ENCODE measurements at regions not wholly inside any gene's neighbourhood (a gene's known extent, or its start where the extent isn't known, plus 50 kb on each side); places are given as distances from the start of the nearest gene placed in this dataset.
"Not testable (repeated sequence)": the region's sequence is repeated elsewhere in the genome, so short reads cannot be mapped to it uniquely, and the experiment has no call there.

DNA sequence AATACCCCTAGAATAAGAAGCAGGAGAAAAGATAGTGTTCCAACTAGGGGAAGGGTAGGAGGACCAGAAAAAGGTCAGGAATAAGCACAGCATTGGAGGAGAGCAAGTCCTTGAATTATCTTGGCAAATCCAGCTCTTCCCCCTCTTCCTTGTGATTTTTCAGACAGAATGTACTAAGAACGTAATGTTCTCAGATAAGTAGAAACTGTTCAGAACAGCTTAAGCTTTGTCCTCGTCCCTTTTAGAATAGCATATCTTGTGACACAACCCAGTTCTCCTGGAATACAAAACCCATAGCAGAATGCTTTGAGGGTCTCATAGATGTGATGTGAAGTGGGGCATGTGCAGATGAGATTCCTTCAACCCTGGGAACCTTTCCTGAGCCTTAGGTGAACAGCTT is 97.4 kb downstream of the EMB start:
- no peak for DNase-seq

GRCh38 chr5:50340757-50341156 is 100.3 kb downstream of the EMB start:
- no peak for DNase-seq

- DNase-seq: not testable (repeated sequence)
Measured at GRCh38 chr5:50330633-50331032, 110.5 kb downstream of the EMB start.

DNA sequence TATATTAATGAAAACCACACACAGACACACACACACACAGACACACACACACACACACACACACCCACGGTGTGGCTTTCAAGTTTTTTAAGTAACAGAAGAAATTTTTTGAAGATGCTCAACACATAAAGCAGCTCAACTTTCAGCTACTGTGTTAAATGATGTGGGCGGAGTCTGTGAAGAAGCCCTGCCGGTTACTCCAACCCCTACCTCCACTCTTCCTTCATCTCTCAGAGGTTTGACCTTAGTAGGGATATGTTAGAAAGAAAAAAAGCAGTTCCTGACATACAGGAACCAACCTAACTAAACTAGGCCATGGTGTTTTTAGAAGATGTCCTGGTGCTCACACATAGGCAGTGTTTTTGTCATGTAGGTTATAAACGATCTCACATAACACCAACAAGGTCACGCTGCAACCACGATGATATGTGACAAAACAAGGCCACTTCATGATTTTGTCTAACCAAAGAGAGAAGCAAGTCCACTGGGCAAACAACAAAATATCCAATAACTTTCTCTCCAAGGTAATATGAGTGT is 112.8 kb downstream of the EMB start:
- DNase-seq: no peak

DNA sequence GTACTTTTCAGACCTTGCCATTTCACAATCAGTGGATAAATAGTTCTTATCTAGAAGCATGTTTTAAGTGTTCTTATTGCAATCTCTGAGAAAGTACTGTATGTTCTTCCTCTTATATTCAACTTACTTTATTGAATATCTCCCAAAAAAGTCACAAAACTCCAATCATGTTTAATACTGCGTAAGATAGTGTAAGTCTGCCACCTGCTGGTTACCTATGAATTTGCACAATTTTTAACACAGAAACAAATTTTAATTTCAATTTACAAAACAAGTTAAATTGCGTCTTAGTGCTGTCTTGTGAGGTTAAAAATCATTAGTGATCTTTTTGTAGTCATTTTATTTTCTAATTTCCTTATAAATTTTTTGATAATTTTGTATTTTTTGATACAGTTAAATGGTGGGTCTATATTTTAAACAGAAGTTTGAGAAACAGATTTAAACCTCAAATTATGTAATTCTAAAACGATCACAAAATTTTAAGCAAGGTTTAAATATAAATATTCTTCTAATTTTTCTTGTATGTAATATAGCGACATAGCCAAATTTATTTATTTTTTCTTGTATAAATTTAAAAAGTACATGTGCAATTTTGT is 115.8 kb downstream of the EMB start:
- DNase-seq: peak; percentile 20

DNA sequence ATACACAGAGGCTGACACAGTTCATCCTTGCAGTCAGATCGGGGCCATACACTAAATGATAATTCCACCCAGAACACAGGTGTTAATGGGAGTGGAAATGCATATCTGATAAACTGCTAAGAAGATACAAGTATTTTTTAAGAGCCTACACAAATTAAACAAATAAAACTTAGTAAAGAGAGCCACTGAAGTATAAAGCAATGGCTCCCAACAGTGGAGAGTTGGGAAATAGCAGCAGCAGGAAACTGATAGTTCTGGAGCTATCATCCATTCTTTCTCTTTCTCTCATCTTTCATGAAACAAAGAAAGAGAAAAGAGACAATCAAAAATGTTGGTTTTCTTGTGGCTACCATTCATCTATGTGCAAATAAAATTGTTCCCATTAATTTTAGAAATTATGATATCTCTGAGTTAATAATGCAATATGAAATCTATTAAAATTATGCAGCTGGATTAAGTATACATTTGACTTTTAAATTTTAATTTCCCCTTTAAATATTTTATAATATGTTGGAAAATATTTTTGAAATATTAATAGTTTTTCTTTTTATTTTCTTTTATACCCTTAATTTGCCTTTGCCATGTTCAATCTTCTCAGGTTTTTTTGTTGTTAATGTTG is 120.8 kb downstream of the EMB start:
- no peak for DNase-seq

DNA sequence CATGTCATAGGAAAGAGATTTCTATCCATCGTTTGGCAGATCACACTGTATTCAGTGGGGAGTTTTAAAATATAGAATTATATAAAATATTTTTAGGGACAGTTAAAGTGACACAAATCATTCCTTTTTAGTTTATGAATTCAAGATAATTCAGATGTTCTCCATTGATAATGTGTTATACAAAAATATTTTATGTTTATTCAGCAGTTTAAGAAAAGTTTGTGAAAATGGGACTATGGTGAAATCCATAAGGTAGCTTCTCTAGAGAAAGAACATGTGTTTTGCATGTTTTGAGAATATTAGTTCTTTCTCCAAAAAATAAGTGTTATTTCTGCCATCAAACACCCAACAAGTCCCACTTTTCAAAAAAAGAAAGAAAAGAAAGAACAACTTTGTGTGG is 122.9 kb downstream of the EMB start:
- no peak for DNase-seq

DNA sequence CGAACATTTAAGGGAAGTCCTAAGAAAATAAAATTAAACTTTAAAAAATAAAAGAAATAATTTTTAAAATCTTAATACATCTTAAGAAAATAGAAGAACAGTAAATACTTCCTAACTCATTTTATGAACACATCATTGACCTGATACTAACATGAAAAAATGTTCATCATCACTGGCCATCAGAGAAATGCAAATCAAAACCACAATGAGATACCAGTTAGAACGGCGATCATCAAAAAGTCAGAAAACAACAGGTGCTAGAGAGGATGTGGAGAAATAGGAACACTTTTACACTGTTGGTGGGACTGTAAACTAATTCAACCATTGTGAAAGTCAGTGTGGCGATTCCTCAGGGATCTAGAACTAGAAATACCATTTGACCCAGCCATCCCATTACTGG is 134.6 kb downstream of the EMB start:
- not testable (repeated sequence) for DNase-seq

DNA sequence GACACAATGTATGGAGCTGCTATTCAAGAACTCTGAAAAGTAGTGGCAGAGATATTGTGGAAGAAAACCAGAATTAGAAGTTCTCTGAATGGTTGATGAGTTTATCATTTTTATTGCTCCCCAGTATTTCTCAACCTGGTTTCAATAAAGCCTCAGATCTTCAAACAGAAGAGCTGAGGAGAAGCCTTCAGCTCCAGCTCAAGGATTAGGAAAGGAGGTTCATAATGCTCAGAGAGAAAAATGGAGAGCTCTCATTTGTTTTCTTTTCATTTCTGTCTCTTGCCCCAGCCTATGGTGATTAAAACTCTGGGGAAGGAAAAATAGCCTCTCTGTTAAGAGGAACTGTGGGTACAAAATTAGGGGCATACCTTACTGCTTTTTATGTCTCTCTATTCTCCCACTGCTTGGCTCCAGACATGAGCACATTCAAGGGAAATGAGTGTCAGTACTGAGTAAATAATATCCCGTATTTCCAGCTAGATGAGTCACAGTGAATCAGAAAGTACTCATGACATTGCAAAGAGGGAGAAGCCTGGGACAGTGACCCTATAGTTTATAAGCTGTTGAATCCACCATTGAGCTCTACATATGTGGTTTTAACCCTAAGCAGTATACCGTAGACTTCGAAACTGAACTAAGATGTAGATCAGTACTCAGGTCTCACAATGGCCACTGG is 138.1 kb downstream of the EMB start:
- DNase-seq: no peak

- no peak for DNase-seq
Measured at GRCh38 chr5:50301756-50302155, 139.3 kb downstream of the EMB start.

DNA sequence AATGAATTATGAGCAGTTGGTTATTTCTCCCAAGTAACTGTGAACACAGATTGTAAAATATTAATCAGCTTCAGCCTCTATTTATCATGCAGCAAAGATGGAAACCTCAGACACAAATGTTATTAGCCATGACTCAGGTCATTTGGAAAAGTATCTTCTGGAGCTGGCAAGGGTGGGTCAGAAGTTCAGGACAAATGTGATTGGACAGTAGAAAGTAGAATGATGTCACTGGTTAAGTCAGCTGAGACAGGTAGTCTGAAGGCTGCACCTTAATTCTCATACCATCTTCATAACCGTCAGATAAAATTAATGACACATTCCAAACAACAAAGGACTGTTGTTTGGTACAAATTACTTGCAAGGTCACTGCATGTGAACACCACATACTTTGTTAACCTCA is 140.2 kb downstream of the EMB start:
- no peak for DNase-seq

DNA sequence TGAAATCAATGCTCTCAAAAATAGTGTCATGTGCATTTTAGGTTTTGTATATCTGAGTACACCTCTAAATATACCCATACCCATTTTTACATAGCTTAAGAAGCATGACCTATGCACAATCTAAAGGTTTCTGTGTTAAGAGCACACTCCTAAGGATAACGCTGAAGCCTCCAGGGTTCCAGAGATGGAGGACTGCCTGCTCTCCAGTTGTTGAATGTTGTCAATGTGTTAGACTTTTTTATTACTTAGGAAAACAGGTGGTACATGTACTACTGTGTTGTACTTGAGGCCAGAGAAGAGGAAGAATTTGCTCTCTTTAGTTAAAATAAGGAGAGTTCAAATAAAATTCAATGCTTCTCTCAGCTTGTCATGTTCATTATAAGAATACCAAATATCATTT is 141.2 kb downstream of the EMB start:
- DNase-seq: no peak

DNA sequence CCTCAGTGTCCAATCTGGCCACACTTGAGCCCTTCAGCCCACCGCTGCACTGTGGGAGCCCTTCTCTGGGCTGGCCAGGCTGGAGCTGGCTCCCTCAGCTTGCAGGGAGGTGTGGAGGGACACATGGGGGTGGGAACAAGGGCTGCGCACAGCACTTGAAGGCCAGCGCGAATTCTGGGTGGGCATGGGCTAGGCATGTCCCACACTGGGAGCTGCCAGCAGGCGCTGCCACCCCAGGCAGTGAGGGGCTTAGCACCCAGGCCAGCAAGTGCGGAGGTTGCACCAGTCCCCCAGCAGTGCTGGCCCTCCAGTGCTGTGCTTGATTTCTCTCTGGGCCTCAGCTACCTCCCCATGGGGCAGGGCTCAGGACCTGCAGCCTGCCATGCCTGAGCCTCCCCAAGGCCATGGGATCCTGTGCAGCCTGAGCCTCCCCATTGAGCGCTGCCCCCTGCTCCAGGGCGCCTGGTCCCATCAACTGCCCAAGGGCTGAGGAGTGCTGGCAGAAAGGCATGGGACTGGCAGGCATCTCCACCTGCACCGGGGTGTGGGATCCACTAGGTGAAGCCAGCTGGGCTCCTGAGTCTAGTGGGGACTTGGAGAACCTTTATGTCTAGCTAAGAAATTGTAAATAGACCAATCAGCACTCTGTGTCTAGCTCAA is 148.2 kb downstream of the EMB start:
- DNase-seq: no peak

GRCh38 chr5:50280461-50280860 is 160.6 kb downstream of the EMB start:
- DNase-seq: not testable (repeated sequence)

Measured in NCI-H748 treated with DMSO at 0.1 percent for 48 hours (cell line).